ENCODE measurements at regions not wholly inside any gene's neighbourhood (a gene's known extent, or its start where the extent isn't known, plus 50 kb on each side); places are given as distances from the start of the nearest gene placed in this dataset.
A peak's percentile ranks its signal among the peaks of the same experiment; 100 is the strongest.

DNA sequence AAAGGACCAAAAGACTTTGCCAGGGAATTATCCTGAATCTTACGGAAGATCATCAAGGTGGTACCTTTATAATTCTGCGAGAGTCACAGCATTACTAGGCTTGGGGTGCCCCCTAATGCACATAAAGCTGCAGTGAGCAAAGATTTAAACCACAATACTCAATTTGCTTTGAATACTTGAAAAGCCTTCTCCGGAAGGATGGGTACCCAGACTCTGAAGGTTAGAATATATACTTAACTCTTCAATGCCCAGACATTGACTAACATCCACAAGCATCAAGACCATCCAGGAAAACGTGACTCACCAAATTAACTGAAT lies 117.8 kb upstream of the KCNH8 start:
- H3K27me3 ChIP-seq (replicated peaks in 1 of 4; ENCODE audit: control insufficient read depth in 3 of 4, extremely low read depth in 1 of 4, insufficient read depth in 3 of 4, low read length in 3 of 4) = no peaks in the 10 kb centered on the region
- no peak overlapping the region for H3K27ac ChIP-seq (ENCODE audit: low read depth, low read length)
- H3K4me2 ChIP-seq (ENCODE audit: insufficient read depth in 1 of 2, low read depth in 2 of 2, low read length in 2 of 2) = no peak overlapping the region
- no peaks in the 10 kb centered on the region for H3K79me1 ChIP-seq (ENCODE audit: low read depth, low read length)
- FAIRE-seq = no peak
- no peaks in the 10 kb centered on the region; a peak in 1 of 4 replicates for H3K9me3 ChIP-seq (ENCODE audit: insufficient read depth in 2 of 2, low read depth in 1 of 2, low read length in 1 of 2)
- H2AFZ ChIP-seq (ENCODE audit: low read length) = no peak overlapping the region
- H4K20me1 ChIP-seq (replicated peaks in 1 of 2; ENCODE audit: control insufficient read depth in 1 of 2, insufficient read depth in 2 of 2, low read length in 2 of 2) = no peaks in the 10 kb centered on the region
- no peaks in the 10 kb centered on the region for H3K4me1 ChIP-seq (replicated peaks in 1 of 4; ENCODE audit: control insufficient read depth in 3 of 4, insufficient read depth in 4 of 4, low read length in 3 of 4)
- no peaks in the 10 kb centered on the region for H3K79me2 ChIP-seq (ENCODE audit: control insufficient read depth in 1 of 2, insufficient read depth in 2 of 2, low read length in 2 of 2)
- H2BK20ac ChIP-seq (ENCODE audit: low read length) = no peak overlapping the region
- ChIA-PET CTCF (ENCODE audit: partially characterized antibody) (interaction anchor here (1.0 to 3.0 kb wide), 12 partner anchors 14 to 471 kb away, joined by 3 to 11 read pairs (median 4); no protein-coding TSS in a partner anchor), POLR2A (ENCODE audit: partially characterized antibody) (no interaction called here)
- H2BK5ac ChIP-seq (ENCODE audit: low read depth, low read length) = no peak overlapping the region
- no peak overlapping the region for H3K23ac ChIP-seq (ENCODE audit: insufficient read length)
- 70% methylated on average over 4 of the region's 4 CpGs; no CpG with 5 or more reads in 1 of the 2 experiments for WGBS, 2 experiments (ENCODE audit: extremely low coverage in 1 of 2, insufficient coverage in 1 of 2, insufficient read length in 1 of 2, insufficient replicate concordance in 2 of 2, low coverage in 1 of 2, low lambda C conversion rate in 2 of 2, missing lambda C conversion rate in 1 of 2)
- H2AK5ac ChIP-seq (ENCODE audit: low read depth, low read length) = no peak overlapping the region
- H3K56ac ChIP-seq (replicated peaks; ENCODE audit: insufficient read length, low read depth, low read length) = no peak overlapping the region
- H3K36me3 ChIP-seq (ENCODE audit: control insufficient read depth in 2 of 4, insufficient read depth in 4 of 4, low read length in 3 of 4) = no peaks in the 10 kb centered on the region
- no peak overlapping the region for H2BK120ac ChIP-seq (replicated peaks; ENCODE audit: low read depth, low read length)
- no peak overlapping the region for H3K18ac ChIP-seq (ENCODE audit: extremely low read depth, low read length)
- H4K5ac ChIP-seq (ENCODE audit: insufficient read length, low read depth, low read length) = no peak overlapping the region
- H2BK15ac ChIP-seq (ENCODE audit: low read length) = no peak overlapping the region
- H4K8ac ChIP-seq (ENCODE audit: extremely low read depth, insufficient read depth, low read length) = no peak overlapping the region
- no peak overlapping the region for H2BK12ac ChIP-seq (ENCODE audit: low read depth, low read length)
- H3K14ac ChIP-seq (ENCODE audit: insufficient read length) = no peak overlapping the region
- H3K9ac ChIP-seq (replicated peaks in 1 of 4; ENCODE audit: extremely low read depth in 1 of 4, low read depth in 3 of 4, low read length in 3 of 4) = no peak overlapping the region
- H3K4me3 ChIP-seq (ENCODE audit: extremely low read depth in 1 of 4, insufficient read depth in 2 of 4, low read depth in 3 of 4, low read length in 4 of 4) = no peak overlapping the region
- H3K23me2 ChIP-seq (ENCODE audit: low read depth, low read length) = no peaks in the 10 kb centered on the region
- no peak overlapping the region for H3K4ac ChIP-seq (replicated peaks; ENCODE audit: insufficient read length, low read depth, low read length)
- no peak for DNase-seq (ENCODE audit: low read depth in 1 of 2, low spot score in 2 of 2)
- no peak overlapping the region for H4K91ac ChIP-seq (replicated peaks; ENCODE audit: insufficient read length, low read length)
- TF ChIP-seq SIRT6 (IDR thresholded peaks at IDR 0.05; ENCODE audit: low read length) = no peak
- TF ChIP-seq RNF2 (IDR thresholded peaks at IDR 0.05; ENCODE audit: borderline replicate concordance, low read depth, low read length, missing control alignments, poor library complexity, severe bottlenecking) = no peak
- TF ChIP-seq RFX5 (IDR thresholded peaks at IDR 0.05; ENCODE audit: borderline replicate concordance, low read depth, low read length) = no peak
- TF ChIP-seq HDAC6 (IDR thresholded peaks at IDR 0.05; ENCODE audit: low read depth, low read length) = no peak
- TF ChIP-seq, protein P1, sequence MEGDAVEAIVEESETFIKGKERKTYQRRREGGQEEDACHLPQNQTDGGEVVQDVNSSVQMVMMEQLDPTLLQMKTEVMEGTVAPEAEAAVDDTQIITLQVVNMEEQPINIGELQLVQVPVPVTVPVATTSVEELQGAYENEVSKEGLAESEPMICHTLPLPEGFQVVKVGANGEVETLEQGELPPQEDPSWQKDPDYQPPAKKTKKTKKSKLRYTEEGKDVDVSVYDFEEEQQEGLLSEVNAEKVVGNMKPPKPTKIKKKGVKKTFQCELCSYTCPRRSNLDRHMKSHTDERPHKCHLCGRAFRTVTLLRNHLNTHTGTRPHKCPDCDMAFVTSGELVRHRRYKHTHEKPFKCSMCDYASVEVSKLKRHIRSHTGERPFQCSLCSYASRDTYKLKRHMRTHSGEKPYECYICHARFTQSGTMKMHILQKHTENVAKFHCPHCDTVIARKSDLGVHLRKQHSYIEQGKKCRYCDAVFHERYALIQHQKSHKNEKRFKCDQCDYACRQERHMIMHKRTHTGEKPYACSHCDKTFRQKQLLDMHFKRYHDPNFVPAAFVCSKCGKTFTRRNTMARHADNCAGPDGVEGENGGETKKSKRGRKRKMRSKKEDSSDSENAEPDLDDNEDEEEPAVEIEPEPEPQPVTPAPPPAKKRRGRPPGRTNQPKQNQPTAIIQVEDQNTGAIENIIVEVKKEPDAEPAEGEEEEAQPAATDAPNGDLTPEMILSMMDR (IDR thresholded peaks at IDR 0.05; ENCODE audit: control extremely low read depth in 1 of 3, insufficient read depth in 1 of 3, low read depth in 1 of 3, low read length in 3 of 3) = peak in 2 of 3 experiments; percentile 49 to 52; a peak in 3 of 4 replicates
- TF ChIP-seq JUN (IDR thresholded peaks at IDR 0.05; ENCODE audit: low read depth, low read length) = no peak
- TF ChIP-seq PHF8 (conservative IDR thresholded peaks at IDR 0.05; ENCODE audit: low read depth, low read length) = no peak
- no peak for TF ChIP-seq YY1 (IDR thresholded peaks at IDR 0.05; ENCODE audit: low read depth, low read length)
- peak; percentile 81 to 85 for TF ChIP-seq RAD21 (IDR thresholded peaks at IDR 0.05 in 1 of 2, conservative IDR thresholded peaks at IDR 0.05 in 1 of 2; ENCODE audit: low read depth in 2 of 2, low read length in 2 of 2)
- TF ChIP-seq, protein P2, sequence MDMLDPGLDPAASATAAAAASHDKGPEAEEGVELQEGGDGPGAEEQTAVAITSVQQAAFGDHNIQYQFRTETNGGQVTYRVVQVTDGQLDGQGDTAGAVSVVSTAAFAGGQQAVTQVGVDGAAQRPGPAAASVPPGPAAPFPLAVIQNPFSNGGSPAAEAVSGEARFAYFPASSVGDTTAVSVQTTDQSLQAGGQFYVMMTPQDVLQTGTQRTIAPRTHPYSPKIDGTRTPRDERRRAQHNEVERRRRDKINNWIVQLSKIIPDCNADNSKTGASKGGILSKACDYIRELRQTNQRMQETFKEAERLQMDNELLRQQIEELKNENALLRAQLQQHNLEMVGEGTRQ (IDR thresholded peaks at IDR 0.05; ENCODE audit: low read length) = no peak

Data from H1 (cell line).